Gastroesophageal sphincter (tissue), 3 donors: ENCODE measurements at regions not wholly inside any gene's neighbourhood (a gene's known extent, or its start where the extent isn't known, plus 50 kb on each side); places are given as distances from the start of the nearest gene placed in this dataset.

Experiments
- POLR2A ChIP-seq, 2 donors: fragments of 450-650 bp; IDR thresholded peaks; one replicate each; pipeline ENCODE4 v1.6.1; 2017; ENCODE audit warnings: antibody characterized with exemption in 2 of 2, mild to moderate bottlenecking in 2 of 2, moderate library complexity in 1 of 2
- TF ChIP-seq, protein P1 (sequence below), 4 experiments: fragments of 200-600 bp in 2 of 4; fragments of 450-650 bp in 2 of 4; sonication (generic) in 1 of 4; IDR thresholded peaks; one replicate each; pipeline ENCODE4 v1.5.1; 2017 to 2019; ENCODE audit warnings: antibody characterized with exemption in 4 of 4, mild to moderate bottlenecking in 2 of 4, moderate library complexity in 2 of 4

DNA sequence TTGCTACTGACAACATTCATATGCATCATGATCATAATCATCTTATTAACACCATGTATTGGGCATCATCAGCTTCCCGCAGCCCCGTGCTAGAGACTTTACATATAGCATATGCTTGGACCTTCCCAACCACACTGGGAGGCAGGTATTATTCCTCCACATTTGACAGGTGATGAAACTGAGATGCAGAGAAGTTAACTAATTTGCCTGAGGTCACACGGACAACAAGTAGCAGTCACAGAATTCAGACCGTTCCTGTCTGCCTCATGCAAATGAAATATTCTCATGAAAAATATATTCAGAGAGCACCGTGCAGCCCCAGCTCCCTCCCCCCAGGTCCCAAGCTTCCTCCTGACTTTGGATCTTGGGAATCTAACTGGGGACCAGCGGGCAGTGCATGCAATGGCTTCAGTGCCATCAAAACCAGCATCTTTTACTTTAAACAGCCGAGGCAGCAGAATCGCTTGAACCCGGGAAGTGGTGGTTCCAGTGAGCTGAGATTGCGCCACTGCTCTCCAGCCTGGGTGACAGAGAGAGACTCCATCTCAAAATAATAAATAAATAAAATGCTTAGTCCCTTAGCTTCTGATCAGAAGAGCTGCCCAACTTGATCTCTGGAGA, 112.2 kb upstream of the GPR26 start:
- TF ChIP-seq POLR2A (IDR thresholded peaks at IDR 0.05), result no peak
- TF ChIP-seq, protein P1, sequence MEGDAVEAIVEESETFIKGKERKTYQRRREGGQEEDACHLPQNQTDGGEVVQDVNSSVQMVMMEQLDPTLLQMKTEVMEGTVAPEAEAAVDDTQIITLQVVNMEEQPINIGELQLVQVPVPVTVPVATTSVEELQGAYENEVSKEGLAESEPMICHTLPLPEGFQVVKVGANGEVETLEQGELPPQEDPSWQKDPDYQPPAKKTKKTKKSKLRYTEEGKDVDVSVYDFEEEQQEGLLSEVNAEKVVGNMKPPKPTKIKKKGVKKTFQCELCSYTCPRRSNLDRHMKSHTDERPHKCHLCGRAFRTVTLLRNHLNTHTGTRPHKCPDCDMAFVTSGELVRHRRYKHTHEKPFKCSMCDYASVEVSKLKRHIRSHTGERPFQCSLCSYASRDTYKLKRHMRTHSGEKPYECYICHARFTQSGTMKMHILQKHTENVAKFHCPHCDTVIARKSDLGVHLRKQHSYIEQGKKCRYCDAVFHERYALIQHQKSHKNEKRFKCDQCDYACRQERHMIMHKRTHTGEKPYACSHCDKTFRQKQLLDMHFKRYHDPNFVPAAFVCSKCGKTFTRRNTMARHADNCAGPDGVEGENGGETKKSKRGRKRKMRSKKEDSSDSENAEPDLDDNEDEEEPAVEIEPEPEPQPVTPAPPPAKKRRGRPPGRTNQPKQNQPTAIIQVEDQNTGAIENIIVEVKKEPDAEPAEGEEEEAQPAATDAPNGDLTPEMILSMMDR (IDR thresholded peaks at IDR 0.05), result no peak
